ENCODE measurements at regions not wholly inside any gene's neighbourhood (a gene's known extent, or its start where the extent isn't known, plus 50 kb on each side); places are given as distances from the start of the nearest gene placed in this dataset.

DNA sequence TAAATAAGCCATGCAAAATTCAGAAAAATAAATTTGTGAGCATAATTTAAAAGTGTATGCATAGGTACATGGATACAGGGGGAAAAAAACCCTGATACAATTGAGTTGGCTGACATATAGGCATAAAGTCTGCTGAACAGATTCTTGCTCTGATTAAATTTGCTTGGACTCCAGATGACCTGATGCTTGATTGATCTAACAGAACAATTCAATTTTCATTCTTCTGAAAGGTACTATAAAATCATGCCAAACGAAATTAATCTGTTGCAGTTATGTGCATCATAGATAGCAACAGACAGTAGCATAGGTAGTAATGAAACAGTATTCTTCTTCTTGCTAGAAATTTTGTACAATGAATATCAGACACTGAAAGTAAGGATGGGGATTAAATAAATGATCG, 578.2 kb upstream of the SLITRK6 start:
- POLR2A ChIA-PET: no interaction called here
- DNase-seq: no peak
- no peaks in the 10 kb centered on the region for H3K27me3 Mint-ChIP-seq
- peaks cover 6% of the 10 kb centered on the region for H3K9me3 Mint-ChIP-seq
- no peaks in the 10 kb centered on the region for H3K4me1 Mint-ChIP-seq
- H3K27ac Mint-ChIP-seq: no peak overlapping the region
- no peaks in the 10 kb centered on the region for H3K36me3 Mint-ChIP-seq (ENCODE audit: low read depth)
- CTCF ChIA-PET: no interaction called here
- no peak overlapping the region for H3K4me3 Mint-ChIP-seq

DNA sequence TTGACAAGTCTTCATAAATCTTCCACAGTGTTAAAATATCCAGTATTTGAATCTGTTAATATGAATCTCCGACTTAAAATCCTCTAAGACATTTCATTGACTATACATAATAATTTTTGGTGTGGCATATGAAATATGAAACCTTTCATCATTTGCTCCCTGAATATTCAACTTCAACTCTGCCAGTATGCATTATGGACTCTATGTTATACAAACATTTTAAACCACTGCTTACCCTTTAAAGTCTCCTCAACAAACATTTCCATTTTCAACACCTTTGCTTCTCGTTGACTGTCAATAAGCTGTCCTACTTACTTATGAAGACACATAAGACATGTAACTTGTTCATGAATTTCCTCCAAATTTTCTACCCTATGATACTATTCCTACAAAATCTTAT, 579.4 kb upstream of the SLITRK6 start:
- no peaks in the 10 kb centered on the region for H3K4me1 Mint-ChIP-seq
- CTCF ChIA-PET: no interaction called here
- no peak overlapping the region for H3K4me3 Mint-ChIP-seq
- peaks cover 3% of the 10 kb centered on the region for H3K9me3 Mint-ChIP-seq
- POLR2A ChIA-PET: no interaction called here
- no peak for DNase-seq
- H3K27ac Mint-ChIP-seq: no peak overlapping the region
- H3K27me3 Mint-ChIP-seq: no peaks in the 10 kb centered on the region
- H3K36me3 Mint-ChIP-seq (ENCODE audit: low read depth): no peaks in the 10 kb centered on the region

DNA sequence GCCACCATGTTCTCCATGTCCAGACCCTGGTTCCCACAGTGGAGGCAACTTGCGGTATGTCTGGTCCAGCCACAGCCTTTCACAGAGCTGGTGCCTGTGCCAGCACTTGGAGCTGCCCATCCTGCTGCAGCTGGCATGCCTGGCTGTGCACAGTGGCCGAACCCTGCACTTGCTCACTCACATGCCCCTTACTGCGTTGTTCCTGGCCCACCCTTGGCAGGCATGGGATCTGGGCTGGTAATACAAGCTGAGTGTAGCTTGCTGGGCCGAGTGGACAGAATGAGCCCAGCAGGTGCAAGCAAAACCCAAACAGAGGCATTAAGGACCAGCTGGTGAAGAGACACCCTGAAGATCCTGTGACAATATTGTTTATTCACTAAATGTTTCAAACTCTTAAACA, 583.9 kb upstream of the SLITRK6 start:
- Mint-ChIP-seq H3K4me3 (no peak overlapping the region), H3K36me3 (ENCODE audit: low read depth) (no peaks in the 10 kb centered on the region), H3K4me1 (no peaks in the 10 kb centered on the region), H3K27me3 (no peaks in the 10 kb centered on the region), H3K9me3 (peaks cover 6% of the 10 kb centered on the region), H3K27ac (no peak overlapping the region)
- DNase-seq: no peak
- POLR2A ChIA-PET: no interaction called here
- CTCF ChIA-PET: no interaction called here

DNA sequence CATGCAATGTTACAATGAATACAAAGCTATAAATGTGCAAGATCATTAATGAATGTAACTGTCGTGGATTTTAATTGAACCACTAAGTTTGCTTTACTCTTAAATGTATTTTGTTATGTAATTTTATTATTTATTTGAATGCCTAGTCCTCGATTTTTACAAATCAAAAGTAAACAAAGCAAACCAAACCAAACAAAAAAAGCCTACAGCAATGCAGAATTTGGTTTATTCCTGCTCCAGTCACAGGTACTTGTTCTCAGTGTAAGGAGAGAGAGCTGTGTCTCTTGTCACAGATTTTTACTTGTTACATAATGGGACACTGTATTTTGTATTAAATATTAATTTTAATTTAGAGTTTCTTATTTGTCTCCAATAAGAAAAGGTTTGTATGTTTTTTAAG, 584.3 kb upstream of the SLITRK6 start:
- H3K27me3 Mint-ChIP-seq: no peaks in the 10 kb centered on the region
- ChIA-PET CTCF (no interaction called here), POLR2A (no interaction called here)
- H3K9me3 Mint-ChIP-seq: peaks cover 5% of the 10 kb centered on the region
- DNase-seq: no peak
- H3K36me3 Mint-ChIP-seq (ENCODE audit: low read depth): no peaks in the 10 kb centered on the region
- H3K4me3 Mint-ChIP-seq: no peak overlapping the region
- H3K4me1 Mint-ChIP-seq: no peaks in the 10 kb centered on the region
- no peak overlapping the region for H3K27ac Mint-ChIP-seq

DNA sequence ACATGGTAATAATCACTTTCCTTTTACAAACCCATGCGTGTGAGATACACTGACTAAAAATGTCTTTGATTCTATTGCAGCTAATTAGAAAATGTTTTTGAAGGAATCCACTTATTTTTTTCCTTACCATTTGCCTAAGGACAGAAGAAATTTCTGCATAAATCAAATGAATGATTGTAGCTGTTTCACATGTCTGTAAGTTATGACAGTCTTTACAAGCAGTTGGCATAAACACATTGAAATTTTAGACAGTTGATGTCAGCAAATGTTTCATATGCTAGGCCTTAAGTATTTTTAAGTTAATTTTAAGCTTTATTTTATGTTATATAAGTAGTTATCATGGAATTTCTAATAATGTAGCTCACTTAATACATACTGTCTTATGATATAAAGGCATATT, 598.4 kb upstream of the SLITRK6 start:
- no peaks in the 10 kb centered on the region for H3K4me1 Mint-ChIP-seq
- H3K27me3 Mint-ChIP-seq: no peaks in the 10 kb centered on the region
- H3K27ac Mint-ChIP-seq: no peak overlapping the region
- no peak for DNase-seq
- CTCF ChIA-PET: no interaction called here
- H3K36me3 Mint-ChIP-seq (ENCODE audit: low read depth): no peaks in the 10 kb centered on the region
- POLR2A ChIA-PET: no interaction called here
- H3K4me3 Mint-ChIP-seq: no peak overlapping the region
- no peaks in the 10 kb centered on the region for H3K9me3 Mint-ChIP-seq

DNA sequence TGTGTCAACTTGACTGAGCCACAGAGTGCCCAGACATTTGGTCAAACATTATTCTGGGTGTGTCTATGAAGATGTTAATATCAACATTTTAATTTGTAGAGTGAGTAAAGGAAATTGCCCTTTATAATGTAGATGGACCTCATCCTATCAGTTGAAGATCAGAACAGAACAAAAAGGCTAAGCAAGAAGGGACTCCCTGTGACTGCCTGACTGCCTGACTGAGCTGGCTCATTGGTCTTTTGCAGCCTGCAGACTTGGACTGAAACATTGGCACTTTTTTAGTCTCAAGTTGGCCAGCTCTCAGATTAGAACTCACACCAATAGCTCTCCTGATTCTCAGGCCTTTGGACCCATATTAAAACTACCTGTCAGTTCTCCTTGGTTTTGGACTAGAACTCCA, 600.4 kb upstream of the SLITRK6 start:
- Mint-ChIP-seq H3K36me3 (ENCODE audit: low read depth) (no peaks in the 10 kb centered on the region), H3K27ac (no peak overlapping the region), H3K9me3 (peaks cover 4% of the 10 kb centered on the region), H3K4me1 (no peaks in the 10 kb centered on the region), H3K27me3 (no peaks in the 10 kb centered on the region), H3K4me3 (no peak overlapping the region)
- DNase-seq: no peak
- ChIA-PET POLR2A (no interaction called here), CTCF (no interaction called here)

DNA sequence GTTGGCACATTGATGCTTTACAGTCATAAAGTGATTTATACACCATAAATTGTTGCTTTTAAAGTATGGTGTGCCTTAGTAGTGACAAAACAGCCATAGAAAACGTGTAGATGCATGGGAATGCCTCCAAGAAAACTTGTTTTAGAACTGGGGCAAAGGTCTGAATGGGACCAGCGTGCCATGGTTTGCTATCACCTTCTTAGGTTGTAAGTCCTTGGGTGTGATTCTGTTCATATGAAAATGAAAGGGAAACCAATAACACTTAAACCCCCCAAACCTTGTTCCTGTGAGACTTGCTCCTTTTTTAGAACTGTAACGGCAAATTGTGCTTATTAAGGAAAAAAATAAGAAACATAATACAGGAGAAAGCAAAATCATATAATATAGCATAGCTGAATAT, 603.3 kb upstream of the SLITRK6 start:
- Mint-ChIP-seq H3K4me1 (no peaks in the 10 kb centered on the region), H3K4me3 (no peak overlapping the region), H3K36me3 (ENCODE audit: low read depth) (no peaks in the 10 kb centered on the region), H3K9me3 (peaks cover 4% of the 10 kb centered on the region), H3K27me3 (no peaks in the 10 kb centered on the region), H3K27ac (no peak overlapping the region)
- ChIA-PET POLR2A (no interaction called here), CTCF (no interaction called here)
- no peak for DNase-seq

DNA sequence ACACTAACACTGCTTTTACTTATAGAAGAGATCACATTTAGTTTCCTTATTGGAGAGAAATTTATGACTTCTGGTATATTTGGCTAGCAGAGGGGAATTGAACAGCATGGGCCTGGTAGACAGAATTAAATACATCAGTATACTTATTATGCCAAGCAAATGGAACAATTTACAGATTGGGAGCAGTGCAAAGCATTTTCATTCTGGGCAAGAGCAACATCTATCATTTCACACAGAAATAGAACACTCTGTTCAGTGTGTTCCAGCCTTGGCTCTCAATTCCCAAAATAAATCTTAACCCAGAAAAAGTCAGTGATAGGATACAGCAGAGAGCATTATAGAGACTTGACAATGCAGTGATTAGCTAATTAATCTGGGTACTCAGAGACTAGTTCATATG, 604.0 kb upstream of the SLITRK6 start:
- ChIA-PET POLR2A (no interaction called here), CTCF (no interaction called here)
- Mint-ChIP-seq H3K27ac (no peak overlapping the region), H3K4me3 (no peak overlapping the region), H3K27me3 (no peaks in the 10 kb centered on the region), H3K4me1 (no peaks in the 10 kb centered on the region), H3K36me3 (ENCODE audit: low read depth) (no peaks in the 10 kb centered on the region), H3K9me3 (peaks cover 4% of the 10 kb centered on the region)
- DNase-seq: no peak

DNA sequence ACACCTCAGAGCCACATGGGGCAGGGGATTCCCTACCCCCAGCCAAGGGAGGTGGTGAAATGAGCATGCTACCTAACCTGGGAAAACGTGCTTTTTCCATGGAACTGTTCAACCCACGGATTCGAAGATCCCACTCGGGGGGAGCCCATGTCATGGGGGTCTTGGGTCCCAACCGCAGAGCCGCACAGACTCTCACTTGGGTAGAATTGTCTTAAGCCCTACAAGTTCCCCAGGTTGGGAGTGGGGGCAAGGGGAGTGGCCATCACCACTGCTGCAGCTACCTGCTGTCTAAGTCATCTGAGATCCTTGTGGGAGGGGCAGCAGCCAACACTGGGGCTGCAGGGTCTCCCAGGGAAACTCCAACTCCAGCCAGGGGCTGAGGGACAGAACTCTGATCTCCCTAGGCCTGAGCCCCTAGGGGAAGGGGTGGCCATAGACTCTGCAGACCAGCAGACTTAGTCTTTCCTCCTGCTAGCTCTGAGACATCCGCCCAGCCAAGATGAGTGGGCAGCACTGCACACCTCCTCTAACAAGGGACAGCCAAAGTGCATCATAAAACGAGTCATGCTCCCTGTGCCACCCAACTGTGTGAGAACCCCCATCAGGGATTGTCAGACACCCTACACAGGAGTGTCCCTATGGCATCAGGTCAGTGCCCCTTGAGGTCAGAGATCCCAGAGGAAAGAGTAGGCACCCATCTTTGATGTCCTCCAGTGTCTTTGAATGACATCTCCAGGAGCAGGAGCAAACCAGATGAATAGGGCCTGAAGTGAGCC, 610.4 kb upstream of the SLITRK6 start:
- Mint-ChIP-seq H3K36me3 (ENCODE audit: low read depth) (no peaks in the 10 kb centered on the region), H3K27ac (no peak overlapping the region), H3K4me1 (no peaks in the 10 kb centered on the region), H3K27me3 (no peaks in the 10 kb centered on the region), H3K4me3 (no peak overlapping the region), H3K9me3 (no peaks in the 10 kb centered on the region)
- ChIA-PET CTCF (no interaction called here), POLR2A (no interaction called here)
- no peak for DNase-seq

DNA sequence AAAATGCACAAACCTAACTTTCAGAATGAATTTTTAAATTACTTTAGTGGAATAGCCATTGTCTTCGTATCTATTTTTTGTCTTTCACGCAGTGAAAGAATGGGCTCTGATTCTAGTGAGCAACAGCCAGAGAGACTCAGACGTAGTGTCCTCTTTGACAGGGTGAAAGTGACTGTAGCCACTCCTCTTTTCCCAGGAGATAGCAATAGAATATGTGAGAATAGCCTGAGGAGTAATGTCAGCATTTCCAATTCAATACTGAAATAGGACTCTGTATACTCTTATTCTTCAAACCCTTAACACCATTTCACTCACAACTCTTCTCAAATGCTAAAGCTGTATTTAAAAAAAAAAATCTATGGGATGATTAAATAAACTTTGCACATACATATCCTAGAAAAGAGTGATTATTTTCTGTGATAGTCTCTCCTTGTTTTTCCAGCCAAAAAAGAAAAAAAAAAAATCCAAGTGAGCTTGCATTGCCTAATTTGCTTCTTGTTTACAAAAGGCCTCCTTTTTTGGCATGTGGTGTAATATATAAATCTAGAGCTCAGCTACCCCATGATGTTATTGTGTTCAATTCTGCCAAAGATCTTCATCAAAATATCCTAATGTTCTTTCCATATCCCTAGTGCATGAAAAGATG, 626.1 kb upstream of the SLITRK6 start:
- Mint-ChIP-seq H3K36me3 (ENCODE audit: low read depth) (no peaks in the 10 kb centered on the region), H3K27ac (no peak overlapping the region), H3K9me3 (peaks cover 13% of the 10 kb centered on the region), H3K27me3 (no peaks in the 10 kb centered on the region), H3K4me1 (no peaks in the 10 kb centered on the region), H3K4me3 (no peak overlapping the region)
- DNase-seq: no peak
- CTCF ChIA-PET: no interaction called here
- POLR2A ChIA-PET: no interaction called here

DNA sequence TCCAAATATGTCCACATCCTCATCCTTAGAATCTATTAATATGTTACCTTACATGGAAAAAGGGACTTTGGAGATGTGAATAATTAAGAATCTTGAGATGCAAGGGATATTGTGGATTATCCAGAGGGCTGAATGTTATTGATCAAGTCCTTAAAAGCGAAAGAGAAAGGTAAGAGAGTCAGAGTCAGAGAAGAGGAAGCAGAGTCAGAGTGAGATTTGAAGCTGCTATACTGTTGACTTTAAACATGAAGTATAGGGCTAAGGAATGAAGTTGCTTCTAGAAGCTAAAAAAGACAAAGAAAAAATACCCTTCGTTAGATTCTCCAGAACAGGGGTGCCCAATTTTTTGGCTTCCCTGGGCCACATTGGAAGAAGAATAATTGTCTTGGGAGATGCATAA, 627.2 kb upstream of the SLITRK6 start:
- DNase-seq: no peak
- Mint-ChIP-seq H3K27me3 (no peaks in the 10 kb centered on the region), H3K4me1 (no peaks in the 10 kb centered on the region), H3K36me3 (ENCODE audit: low read depth) (no peaks in the 10 kb centered on the region), H3K9me3 (peaks cover 5% of the 10 kb centered on the region), H3K27ac (no peak overlapping the region), H3K4me3 (no peak overlapping the region)
- POLR2A ChIA-PET: no interaction called here
- CTCF ChIA-PET: no interaction called here

DNA sequence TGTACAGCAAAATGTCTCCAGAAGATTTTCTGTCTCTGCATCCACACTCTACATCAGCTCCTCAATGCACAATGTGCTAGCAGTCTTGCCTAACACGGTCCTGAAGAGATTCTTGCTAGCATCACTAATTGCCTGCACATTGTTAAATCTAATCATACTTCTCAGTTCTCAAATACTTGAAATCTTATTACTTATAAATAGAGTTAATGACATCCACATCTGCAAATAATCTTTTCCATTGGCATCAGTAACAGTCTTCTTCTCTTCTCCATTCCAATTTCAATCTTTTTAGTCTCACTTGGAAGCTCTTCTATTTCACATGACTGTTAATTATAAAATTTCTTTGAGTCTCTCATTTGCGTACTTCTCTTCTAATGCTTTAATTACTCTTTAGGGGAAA, 630.5 kb upstream of the SLITRK6 start:
- no peak overlapping the region for H3K4me3 Mint-ChIP-seq
- POLR2A ChIA-PET: no interaction called here
- peaks cover 15% of the 10 kb centered on the region for H3K9me3 Mint-ChIP-seq
- no peak overlapping the region for H3K27ac Mint-ChIP-seq
- H3K27me3 Mint-ChIP-seq: no peaks in the 10 kb centered on the region
- no peak for DNase-seq
- no peaks in the 10 kb centered on the region for H3K36me3 Mint-ChIP-seq (ENCODE audit: low read depth)
- CTCF ChIA-PET: interaction anchor here (0.6 kb wide), 1 partner anchor 518 kb away, joined by 4 read pairs; no protein-coding TSS in a partner anchor
- H3K4me1 Mint-ChIP-seq: no peaks in the 10 kb centered on the region

DNA sequence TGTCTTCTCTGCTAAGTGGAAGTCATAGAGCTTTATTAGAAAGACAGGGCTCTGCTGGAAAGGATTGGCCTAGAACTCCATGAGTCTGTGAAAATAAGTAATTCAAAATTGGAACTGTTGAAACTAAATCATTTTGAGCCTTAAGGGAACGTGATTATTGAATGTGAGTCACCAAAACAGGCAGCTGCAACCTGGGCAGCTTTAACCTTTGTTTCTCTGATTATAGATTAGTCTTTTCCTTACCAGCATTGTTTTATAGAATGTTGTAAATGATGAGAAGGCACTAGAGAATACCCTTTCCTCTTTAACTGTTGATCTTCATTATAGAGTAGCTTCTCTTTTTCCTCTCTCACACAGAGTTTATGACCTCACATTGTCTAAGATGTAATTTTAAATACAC, 638.8 kb upstream of the SLITRK6 start:
- DNase-seq: no peak

DNA sequence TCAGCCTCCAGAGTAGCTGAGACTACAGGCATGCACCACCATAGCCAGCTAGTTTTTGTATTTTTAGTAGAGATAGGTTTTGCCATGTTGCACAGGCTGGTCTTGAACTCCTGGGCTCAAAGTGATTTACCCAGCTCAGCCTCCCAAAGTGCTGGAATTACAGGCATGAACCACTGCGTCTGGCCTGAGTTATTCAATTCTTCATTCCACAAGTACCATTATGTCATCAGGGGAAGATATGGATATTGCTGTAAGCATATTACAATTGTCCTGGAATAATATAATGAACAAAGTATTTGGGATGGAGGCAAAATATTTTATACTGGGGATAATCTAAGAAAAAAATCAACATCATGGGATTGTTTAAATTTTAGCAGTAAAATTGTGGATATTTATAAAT, 646.0 kb upstream of the SLITRK6 start:
- DNase-seq: no peak
- Mint-ChIP-seq H3K4me1 (no peaks in the 10 kb centered on the region), H3K9me3 (peaks cover 9% of the 10 kb centered on the region), H3K27ac (no peak overlapping the region), H3K36me3 (ENCODE audit: low read depth) (no peaks in the 10 kb centered on the region), H3K27me3 (no peaks in the 10 kb centered on the region), H3K4me3 (no peak overlapping the region)
- ChIA-PET CTCF (no interaction called here), POLR2A (no interaction called here)

More for the DNA sequence above, 638.8 kb upstream of the SLITRK6 start:
- Mint-ChIP-seq H3K4me1 (no peaks in the 10 kb centered on the region), H3K36me3 (ENCODE audit: low read depth) (no peaks in the 10 kb centered on the region), H3K4me3 (no peak overlapping the region), H3K9me3 (peaks cover 13% of the 10 kb centered on the region), H3K27ac (no peak overlapping the region), H3K27me3 (no peaks in the 10 kb centered on the region)
- ChIA-PET CTCF (no interaction called here), POLR2A (no interaction called here)
